ENCODE measurements at regions not wholly inside any gene's neighbourhood (a gene's known extent, or its start where the extent isn't known, plus 50 kb on each side); places are given as distances from the start of the nearest gene placed in this dataset.
"Not testable (repeated sequence)": the region's sequence is repeated elsewhere in the genome, so short reads cannot be mapped to it uniquely, and the experiment has no call there.

GRCh38 chr12:61563665-61564450, 696.3 kb upstream of the USP15 start:
- TF ChIP-seq CTCF (IDR thresholded peaks at IDR 0.05) (no peak), ZFX (IDR thresholded peaks at IDR 0.05; ENCODE audit: borderline replicate concordance) (no peak)
- no peak overlapping the region for H3K27ac ChIP-seq

GRCh38 chr12:61564466-61564865, 695.7 kb upstream of the USP15 start:
- no peak overlapping the region for H3K27ac ChIP-seq
- no peak for TF ChIP-seq ZFX (IDR thresholded peaks at IDR 0.05; ENCODE audit: borderline replicate concordance)
- TF ChIP-seq CTCF (IDR thresholded peaks at IDR 0.05), result no peak

- TF ChIP-seq CTCF (IDR thresholded peaks at IDR 0.05), result no peak
- no peak for TF ChIP-seq ZFX (IDR thresholded peaks at IDR 0.05; ENCODE audit: borderline replicate concordance)
- H3K27ac ChIP-seq, result no peak overlapping the region
Observed at GRCh38 chr12:61566183-61566582, 694.0 kb upstream of the USP15 start.

GRCh38 chr12:61574339-61574738, 685.9 kb upstream of the USP15 start:
- TF ChIP-seq CTCF (IDR thresholded peaks at IDR 0.05) (no peak), ZFX (IDR thresholded peaks at IDR 0.05; ENCODE audit: borderline replicate concordance) (no peak)

GRCh38 chr12:61584943-61585342, 675.3 kb upstream of the USP15 start:
- TF ChIP-seq ZFX (IDR thresholded peaks at IDR 0.05; ENCODE audit: borderline replicate concordance), result no peak
- TF ChIP-seq CTCF (IDR thresholded peaks at IDR 0.05), result no peak
- H3K27ac ChIP-seq, result no peak overlapping the region

More at GRCh38 chr12:61574339-61574738, 685.9 kb upstream of the USP15 start:
- H3K27ac ChIP-seq, result no peak overlapping the region

GRCh38 chr12:61590864-61591263, 669.3 kb upstream of the USP15 start:
- H3K27ac ChIP-seq, result not testable (repeated sequence)

GRCh38 chr12:61610143-61610542, 650.1 kb upstream of the USP15 start:
- no peak for TF ChIP-seq ZFX (IDR thresholded peaks at IDR 0.05; ENCODE audit: borderline replicate concordance)
- no peak for TF ChIP-seq CTCF (IDR thresholded peaks at IDR 0.05)
- H3K27ac ChIP-seq, result no peak overlapping the region

- TF ChIP-seq CTCF (IDR thresholded peaks at IDR 0.05) (no peak), ZFX (IDR thresholded peaks at IDR 0.05; ENCODE audit: borderline replicate concordance) (no peak)
- H3K27ac ChIP-seq, result no peak overlapping the region
Observed at GRCh38 chr12:61629702-61630101, 630.5 kb upstream of the USP15 start.

Measured in 22Rv1 (cell line).